MM.1S (cell line): ENCODE measurements at regions not wholly inside any gene's neighbourhood (a gene's known extent, or its start where the extent isn't known, plus 50 kb on each side); places are given as distances from the start of the nearest gene placed in this dataset.
"Not testable (repeated sequence)": the region's sequence is repeated elsewhere in the genome, so short reads cannot be mapped to it uniquely, and the experiment has no call there.

ENCODE experiments used
- DNase-seq: peaks from one replicate; pipeline ENCODE4 v3.0.0-alpha.2; 2015
- H2AFZ ChIP-seq: fragments of 300-600 bp; sonication (generic); 2 replicates; pipeline ENCODE4 v1.6.0; 2016; ENCODE audit warnings: antibody characterized with exemption, low read length
- H3F3A ChIP-seq: fragments of 300-600 bp; sonication (generic); 2 replicates; pipeline ENCODE4 v1.6.1; 2016; ENCODE audit warnings: mild to moderate bottlenecking, antibody characterized with exemption, low read length, moderate library complexity, mixed read lengths; ENCODE audit not compliant: insufficient read depth
- H3K27ac ChIP-seq: fragments of 300-600 bp; sonication (generic); 2 replicates; pipeline ENCODE4 v1.5.1; 2016; ENCODE audit warnings: mild to moderate bottlenecking, low read length
- H3K27me3 ChIP-seq: fragments of 300-600 bp; sonication (generic); replicated peaks from 2 replicates; pipeline ENCODE4 v1.6.0; 2016; ENCODE audit warnings: low read length; ENCODE audit not compliant: insufficient read depth
- H3K36me3 ChIP-seq: fragments of 300-600 bp; sonication (generic); replicated peaks from 2 replicates; pipeline ENCODE4 v1.6.1; 2016; ENCODE audit warnings: mild to moderate bottlenecking, low read length, mixed read lengths; ENCODE audit not compliant: insufficient read depth
- H3K4me1 ChIP-seq: fragments of 300-600 bp; sonication (generic); 2 replicates; pipeline ENCODE4 v1.6.1; 2016; ENCODE audit warnings: low read length, mixed read lengths
- H3K4me2 ChIP-seq: fragments of 300-600 bp; sonication (generic); 2 replicates; pipeline ENCODE4 v1.6.0; 2016; ENCODE audit warnings: low read depth, low read length
- H3K4me3 ChIP-seq: fragments of 300-600 bp; sonication (generic); 2 replicates; pipeline ENCODE4 v1.5.1; 2016; ENCODE audit warnings: low read length, mixed read lengths
- H3K79me2 ChIP-seq: fragments of 300-600 bp; sonication (generic); 2 replicates; pipeline ENCODE4 v1.6.1; 2016; ENCODE audit warnings: mixed run types, low read length, mixed read lengths
- H3K9ac ChIP-seq: fragments of 300-600 bp; sonication (generic); 2 replicates; pipeline ENCODE4 v1.6.1; 2016; ENCODE audit warnings: low read length, mixed read lengths
- H3K9me2 ChIP-seq: fragments of 300-600 bp; sonication (generic); replicated peaks from 2 replicates; pipeline ENCODE4 v1.6.1; 2016; ENCODE audit warnings: mild to moderate bottlenecking, low read length, mixed read lengths; ENCODE audit not compliant: insufficient read depth
- H3K9me3 ChIP-seq: fragments of 300-600 bp; sonication (generic); replicated peaks from 2 replicates; pipeline ENCODE4 v1.6.1; 2016; ENCODE audit warnings: mild to moderate bottlenecking, low read length, mixed read lengths; ENCODE audit not compliant: insufficient read depth
- H4K20me1 ChIP-seq: fragments of 300-600 bp; sonication (generic); 2 replicates; pipeline ENCODE4 v1.6.1; 2016; ENCODE audit warnings: mild to moderate bottlenecking, low read length, moderate library complexity, mixed read lengths; ENCODE audit not compliant: insufficient read depth
- CTCF ChIP-seq: fragments of 300-600 bp; sonication (generic); IDR thresholded peaks from 2 replicates; pipeline ENCODE4 v1.5.1; 2016; ENCODE audit warnings: antibody characterized with exemption, low read length, mixed read lengths

GRCh38 chr6:57989520-57990080, 672.2 kb downstream of the PRIM2 start:
- not testable (repeated sequence) for H3K27ac ChIP-seq, H3K4me2 ChIP-seq, H3K36me3 ChIP-seq, H2AFZ ChIP-seq, H3F3A ChIP-seq, DNase-seq, H3K9me2 ChIP-seq, H4K20me1 ChIP-seq, H3K79me2 ChIP-seq, H3K4me1 ChIP-seq, H3K27me3 ChIP-seq, H3K9ac ChIP-seq, H3K4me3 ChIP-seq, H3K9me3 ChIP-seq

DNA sequence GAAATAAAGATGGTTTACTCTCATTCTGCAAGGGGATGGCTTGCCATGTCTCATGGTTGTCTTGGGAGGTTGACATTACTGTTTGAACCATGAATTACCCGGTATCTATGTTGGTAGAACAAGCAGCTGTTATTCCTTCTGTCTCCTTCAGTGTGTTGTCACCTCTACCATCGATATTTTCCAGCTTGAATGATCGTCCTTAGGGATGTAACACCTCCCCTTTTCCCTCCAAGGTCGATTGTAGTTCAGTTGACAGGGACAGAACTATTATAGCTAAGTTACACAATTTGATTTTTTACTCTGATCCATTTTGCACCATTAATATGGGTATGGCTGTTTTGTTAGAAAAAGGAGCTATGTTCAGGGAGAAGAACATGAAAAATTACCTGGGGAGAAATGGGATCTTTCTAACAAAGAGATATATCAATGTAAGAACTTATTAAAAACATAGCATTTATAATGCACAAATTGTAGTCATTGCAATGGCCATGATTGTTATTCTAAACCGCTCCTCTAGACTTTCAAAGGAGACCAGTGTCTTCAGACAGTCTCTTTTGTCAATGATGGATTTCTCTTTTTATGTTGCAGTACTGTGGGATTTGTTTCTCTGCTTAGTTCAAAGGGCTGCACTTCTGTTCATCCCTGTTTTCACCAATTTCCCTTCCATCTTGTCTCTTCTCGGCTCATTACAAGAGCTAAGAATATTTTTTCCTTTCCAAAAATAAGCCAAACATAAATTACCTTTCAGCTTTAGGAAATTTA, 681.6 kb downstream of the PRIM2 start:
- H4K20me1 ChIP-seq, H3F3A ChIP-seq, H3K4me1 ChIP-seq, H3K4me2 ChIP-seq, H3K27me3 ChIP-seq, H3K4me3 ChIP-seq, H3K79me2 ChIP-seq, H3K9me2 ChIP-seq, H2AFZ ChIP-seq, H3K27ac ChIP-seq, DNase-seq, H3K36me3 ChIP-seq, H3K9me3 ChIP-seq, H3K9ac ChIP-seq: not testable (repeated sequence)

- not testable (repeated sequence) for H3K27ac ChIP-seq, H3K9me3 ChIP-seq, H3K79me2 ChIP-seq, H3K4me1 ChIP-seq, H3K4me2 ChIP-seq, H3K4me3 ChIP-seq, H3K9ac ChIP-seq, H3F3A ChIP-seq, H2AFZ ChIP-seq, H3K27me3 ChIP-seq, H3K9me2 ChIP-seq, H4K20me1 ChIP-seq, H3K36me3 ChIP-seq
- DNase-seq: peak; percentile 24
These were observed 682.8 kb downstream of the PRIM2 start for GRCh38 chr6:58000233-58000632.

GRCh38 chr6:58003417-58004167, 686.2 kb downstream of the PRIM2 start:
- not testable (repeated sequence) for H3K27ac ChIP-seq, H3K4me1 ChIP-seq, H3K9me2 ChIP-seq, H3K27me3 ChIP-seq, H2AFZ ChIP-seq, H3K4me3 ChIP-seq, H3K9ac ChIP-seq, H3K79me2 ChIP-seq, H3F3A ChIP-seq, H3K9me3 ChIP-seq, H3K4me2 ChIP-seq, H3K36me3 ChIP-seq, H4K20me1 ChIP-seq
- DNase-seq: peak; percentile 22
- TF ChIP-seq CTCF: peak; percentile 32; the same call in 1 of the 2 replicates

DNA sequence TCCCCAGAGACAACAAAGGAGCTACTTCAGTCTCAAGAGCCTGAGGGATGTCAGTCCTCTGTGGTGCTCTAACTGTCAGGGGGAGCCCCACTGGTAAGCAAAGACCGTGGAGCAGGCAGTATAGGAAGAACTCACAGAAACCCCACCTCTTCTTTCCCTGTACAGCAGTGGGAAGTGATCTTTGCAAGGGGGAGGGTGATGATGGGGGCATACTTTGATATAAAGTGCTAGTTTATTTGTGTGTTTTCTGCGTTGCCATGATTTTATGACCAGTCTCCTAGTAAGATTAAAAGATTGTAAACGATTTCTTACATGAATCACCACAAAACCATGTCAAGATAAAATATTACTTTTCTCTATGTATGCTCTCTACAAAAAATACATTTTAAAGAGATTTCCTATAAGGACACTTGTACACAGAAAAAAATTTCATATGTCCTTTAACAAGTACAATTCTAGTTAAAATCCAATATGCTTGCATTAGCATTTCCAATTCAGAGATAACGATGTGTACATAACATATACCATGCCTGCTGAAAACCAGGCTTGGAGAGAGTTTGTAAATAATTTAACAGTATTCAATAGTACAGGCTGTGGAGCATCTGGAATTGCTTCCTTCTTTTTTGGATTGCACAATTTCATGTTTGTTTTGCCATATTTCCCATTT, 690.0 kb downstream of the PRIM2 start:
- not testable (repeated sequence) for H3K4me2 ChIP-seq, DNase-seq, H3K4me3 ChIP-seq, H3K27ac ChIP-seq, H3K9me3 ChIP-seq, H3K9ac ChIP-seq, H3K9me2 ChIP-seq, H4K20me1 ChIP-seq, H3F3A ChIP-seq, H3K27me3 ChIP-seq, H3K79me2 ChIP-seq, H3K4me1 ChIP-seq, H3K36me3 ChIP-seq, H2AFZ ChIP-seq

DNA sequence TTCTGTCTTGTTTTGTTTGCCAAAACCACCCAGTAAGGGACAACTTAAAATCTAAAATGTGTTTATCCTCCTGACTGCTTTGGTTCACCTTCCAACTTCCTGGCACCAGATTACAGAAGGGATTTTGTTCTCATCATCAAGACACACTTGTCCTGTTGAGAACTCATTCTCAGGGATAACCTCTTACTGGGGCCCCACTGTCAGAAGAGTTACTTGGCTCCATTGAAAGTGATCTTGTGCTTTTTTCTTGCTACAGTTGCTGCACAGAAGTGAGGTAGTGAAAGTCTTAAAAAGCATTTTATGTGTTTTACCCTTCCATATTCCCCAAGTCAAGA, 690.5 kb downstream of the PRIM2 start:
- not testable (repeated sequence) for H3K9me3 ChIP-seq, H3K79me2 ChIP-seq, H3K4me1 ChIP-seq, DNase-seq, H3F3A ChIP-seq, H3K27me3 ChIP-seq, H3K27ac ChIP-seq, H2AFZ ChIP-seq, H3K9ac ChIP-seq, H3K36me3 ChIP-seq, H3K9me2 ChIP-seq, H3K4me3 ChIP-seq, H3K4me2 ChIP-seq, H4K20me1 ChIP-seq

DNA sequence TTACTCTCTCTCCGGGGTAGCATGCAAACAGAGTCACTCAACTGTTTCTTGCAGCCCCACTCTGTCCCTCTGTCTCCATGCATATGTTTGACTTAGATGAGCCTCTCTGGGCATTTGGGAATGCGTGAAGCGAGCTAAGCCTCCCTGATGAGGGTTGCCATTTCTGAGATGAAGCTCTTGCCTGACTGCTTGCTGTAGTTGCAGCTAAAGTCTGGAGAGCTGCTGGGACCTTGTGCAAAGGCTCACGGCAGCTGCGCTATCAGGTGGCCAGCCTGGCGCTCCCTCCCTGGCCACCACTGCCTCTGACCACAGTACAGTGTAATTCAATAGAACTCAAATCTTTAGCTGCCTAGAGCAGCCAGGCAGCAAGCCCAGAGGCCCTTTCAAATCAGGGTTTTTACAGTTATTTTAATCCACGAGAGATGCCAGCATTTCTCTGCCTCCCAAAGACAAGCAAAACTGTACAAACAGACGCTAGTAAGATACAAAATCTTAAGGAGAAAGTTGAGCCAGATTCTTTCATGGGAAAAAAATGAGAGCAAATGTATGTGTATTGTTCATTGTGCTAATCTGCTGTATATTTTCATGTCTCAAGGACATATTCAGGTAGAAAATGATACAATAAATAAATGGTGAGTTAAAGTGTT, 694.6 kb downstream of the PRIM2 start:
- H3F3A ChIP-seq, H3K4me2 ChIP-seq, H3K9me2 ChIP-seq, H3K79me2 ChIP-seq, H3K4me1 ChIP-seq, H3K9ac ChIP-seq, DNase-seq, H3K4me3 ChIP-seq, H3K27me3 ChIP-seq, H4K20me1 ChIP-seq, H3K27ac ChIP-seq, H3K36me3 ChIP-seq, H3K9me3 ChIP-seq, H2AFZ ChIP-seq: not testable (repeated sequence)
